Fibroblast of villous mesenchyme (primary cell): ENCODE measurements at regions not wholly inside any gene's neighbourhood (a gene's known extent, or its start where the extent isn't known, plus 50 kb on each side); places are given as distances from the start of the nearest gene placed in this dataset.
"Not testable (repeated sequence)": the region's sequence is repeated elsewhere in the genome, so short reads cannot be mapped to it uniquely, and the experiment has no call there.

Experiments used
- DNase-seq: peaks from one replicate; pipeline ENCODE4 v3.0.0-alpha.2; 2010; ENCODE audit warnings: low read depth
- H3K4me3 ChIP-seq: 2 replicates; pipeline ENCODE4 v1.5.1; 2011; ENCODE audit warnings: low read depth, mild to moderate bottlenecking, low read length
- CTCF ChIP-seq: IDR thresholded peaks from 2 replicates; pipeline ENCODE4 v1.5.1; 2012; ENCODE audit warnings: low read depth, mild to moderate bottlenecking, low read length; ENCODE audit not compliant: insufficient read depth

GRCh38 chr2:31660165-31660564, 79.4 kb upstream of the SRD5A2 start:
- H3K4me3 ChIP-seq: no peak overlapping the region
- no peak for DNase-seq
- TF ChIP-seq CTCF: no peak

GRCh38 chr2:31654241-31654640, 73.5 kb upstream of the SRD5A2 start:
- no peak for DNase-seq
- no peak overlapping the region for H3K4me3 ChIP-seq
- no peak for TF ChIP-seq CTCF

GRCh38 chr2:31651736-31652135, 71.0 kb upstream of the SRD5A2 start:
- no peak for TF ChIP-seq CTCF
- DNase-seq: no peak
- H3K4me3 ChIP-seq: no peak overlapping the region

GRCh38 chr2:31651267-31651666, 70.5 kb upstream of the SRD5A2 start:
- H3K4me3 ChIP-seq: no peak overlapping the region
- TF ChIP-seq CTCF: no peak
- DNase-seq: no peak

- no peak for DNase-seq
- TF ChIP-seq CTCF: no peak
- no peak overlapping the region for H3K4me3 ChIP-seq
Observed at GRCh38 chr2:31644551-31644950, 63.8 kb upstream of the SRD5A2 start.

- no peak overlapping the region for H3K4me3 ChIP-seq
- TF ChIP-seq CTCF: no peak
- no peak for DNase-seq
Observed at GRCh38 chr2:31642707-31643106, 62.0 kb upstream of the SRD5A2 start.

- not testable (repeated sequence) for H3K4me3 ChIP-seq, DNase-seq
Observed at GRCh38 chr2:31632201-31632600, 51.5 kb upstream of the SRD5A2 start.
